Stimulated activated CD8-positive, alpha-beta memory T cell treated with anti-CD3 and anti-CD28 coated beads, Interleukin-15, amount 100 ng/mL, for 4 hours (primary cell): ENCODE measurements at regions not wholly inside any gene's neighbourhood (a gene's known extent, or its start where the extent isn't known, plus 50 kb on each side); places are given as distances from the start of the nearest gene placed in this dataset.
"Not testable (repeated sequence)": the region's sequence is repeated elsewhere in the genome, so short reads cannot be mapped to it uniquely, and the experiment has no call there.

Experiments used
- DNase-seq, 2 donors: peaks; one replicate each; pipeline ENCODE4 v3.0.0-alpha.2; 2020; ENCODE audit warnings: low read depth in 2 of 2

DNA sequence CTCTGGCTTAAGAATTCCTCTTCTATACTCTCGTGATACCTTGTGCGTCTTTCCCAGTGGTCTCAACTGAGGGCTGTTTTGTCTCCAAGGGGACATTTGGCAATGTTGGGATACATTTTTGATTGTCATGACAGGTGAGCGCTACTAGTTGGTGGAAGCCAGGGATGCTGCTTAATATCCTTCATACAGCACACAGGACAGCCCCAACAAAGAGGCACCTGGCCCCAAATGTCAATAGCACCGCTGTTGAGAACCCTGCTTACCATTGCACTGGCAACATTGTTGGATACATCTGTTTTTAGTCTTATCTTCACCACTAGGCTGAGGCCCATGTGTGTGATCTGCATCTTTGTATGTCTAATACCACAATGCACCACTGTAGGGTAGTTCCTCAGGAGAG, 114.1 kb downstream of the C9orf152 start:
- no peak for DNase-seq

DNA sequence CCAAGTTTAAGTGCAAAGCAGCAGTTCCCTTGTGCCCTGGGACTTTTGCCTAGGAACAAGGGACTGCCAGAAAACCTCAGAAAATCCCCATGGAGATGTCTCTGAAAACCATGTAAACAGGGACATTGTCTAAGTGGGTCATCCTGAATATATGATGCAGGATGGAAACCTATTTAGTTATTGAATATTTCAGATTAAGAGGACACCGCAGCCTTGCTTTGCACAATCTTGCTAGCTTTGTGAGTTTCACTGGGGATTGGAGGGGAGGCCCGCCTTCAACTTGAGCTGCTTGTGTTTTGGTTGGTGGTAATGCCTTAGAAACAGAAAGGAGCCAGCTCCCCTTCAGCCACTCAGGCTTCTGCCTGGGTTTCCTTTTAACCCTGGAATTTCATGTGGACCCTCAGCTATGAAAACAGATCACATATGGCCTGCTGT, 112.8 kb downstream of the C9orf152 start:
- no peak for DNase-seq

DNA sequence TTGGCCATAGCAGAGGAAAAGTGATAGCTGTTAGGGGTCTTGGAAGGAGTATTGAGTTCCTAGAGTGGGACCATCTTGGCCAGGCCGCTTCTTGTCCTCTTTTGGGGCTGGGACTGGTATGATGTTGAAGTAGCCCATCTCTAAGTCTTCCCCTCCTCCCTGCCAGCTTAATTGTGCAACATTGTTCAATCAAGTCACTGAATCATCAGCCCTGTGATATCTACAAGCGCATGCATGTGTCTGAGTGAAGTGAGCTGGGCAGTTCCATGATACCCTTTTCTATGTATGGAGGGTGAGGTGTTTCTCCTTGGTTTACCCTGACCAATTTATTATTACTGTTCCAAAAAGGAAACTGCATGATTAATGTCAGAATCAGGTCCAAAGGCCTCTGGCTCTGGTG, 112.2 kb downstream of the C9orf152 start:
- DNase-seq = no peak

DNA sequence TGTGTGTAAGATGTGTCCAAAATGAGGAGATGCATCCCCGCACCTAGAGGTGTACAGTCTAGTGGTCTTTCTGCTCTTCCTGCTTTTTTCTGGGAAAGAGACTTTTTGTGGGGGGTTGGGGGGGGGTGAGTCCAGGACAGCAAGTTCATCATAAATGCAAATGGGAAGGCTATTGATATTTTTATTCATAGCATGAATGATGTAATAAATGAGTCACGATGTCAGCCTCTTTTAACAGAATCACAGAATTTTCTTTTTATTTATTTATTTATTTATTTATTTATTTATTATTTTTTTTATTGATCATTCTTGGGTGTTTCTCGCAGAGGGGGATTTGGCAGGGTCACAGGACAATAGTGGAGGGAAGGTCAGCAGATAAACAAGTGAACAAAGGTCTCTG, 111.3 kb downstream of the C9orf152 start:
- DNase-seq = not testable (repeated sequence)

DNA sequence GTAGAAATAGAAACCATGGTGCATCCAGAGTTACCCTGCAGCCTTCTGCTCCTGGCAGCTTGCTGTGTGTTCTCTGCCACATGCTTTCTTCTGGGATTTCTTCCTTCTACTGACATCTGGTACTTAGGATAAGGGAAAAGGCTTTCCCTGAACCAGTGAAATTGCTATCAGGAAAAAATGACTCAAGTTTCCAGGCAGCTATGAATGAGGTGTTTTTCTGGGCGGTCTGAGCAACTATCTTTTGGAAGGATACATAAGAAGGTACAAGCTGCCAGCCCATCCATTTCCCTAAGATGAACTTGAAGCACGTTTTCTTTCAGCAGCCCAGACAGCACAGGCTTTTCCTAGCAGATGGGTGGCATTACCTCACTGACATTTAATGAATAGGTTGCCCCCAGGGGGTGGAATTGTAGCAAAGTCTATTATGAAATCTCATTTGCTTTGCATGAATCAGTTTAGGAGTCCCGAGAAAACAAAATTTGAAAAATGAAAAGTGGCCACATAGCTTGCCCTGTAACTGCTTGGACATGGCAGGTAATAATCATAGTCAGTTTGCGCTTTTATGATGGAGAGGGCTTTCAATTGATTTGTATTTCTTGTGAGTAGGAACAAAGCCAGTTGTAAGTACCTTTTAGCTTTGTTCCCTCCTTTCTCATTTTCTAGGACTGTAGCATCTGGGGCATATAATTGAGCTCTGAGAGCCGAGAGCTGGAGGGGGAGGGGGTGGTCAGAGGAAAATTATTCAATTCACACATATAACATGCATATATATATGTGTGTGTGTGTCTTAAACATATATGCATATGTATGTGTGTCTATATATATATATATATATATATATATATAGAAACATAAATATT, 108.5 kb downstream of the C9orf152 start:
- DNase-seq = no peak

DNA sequence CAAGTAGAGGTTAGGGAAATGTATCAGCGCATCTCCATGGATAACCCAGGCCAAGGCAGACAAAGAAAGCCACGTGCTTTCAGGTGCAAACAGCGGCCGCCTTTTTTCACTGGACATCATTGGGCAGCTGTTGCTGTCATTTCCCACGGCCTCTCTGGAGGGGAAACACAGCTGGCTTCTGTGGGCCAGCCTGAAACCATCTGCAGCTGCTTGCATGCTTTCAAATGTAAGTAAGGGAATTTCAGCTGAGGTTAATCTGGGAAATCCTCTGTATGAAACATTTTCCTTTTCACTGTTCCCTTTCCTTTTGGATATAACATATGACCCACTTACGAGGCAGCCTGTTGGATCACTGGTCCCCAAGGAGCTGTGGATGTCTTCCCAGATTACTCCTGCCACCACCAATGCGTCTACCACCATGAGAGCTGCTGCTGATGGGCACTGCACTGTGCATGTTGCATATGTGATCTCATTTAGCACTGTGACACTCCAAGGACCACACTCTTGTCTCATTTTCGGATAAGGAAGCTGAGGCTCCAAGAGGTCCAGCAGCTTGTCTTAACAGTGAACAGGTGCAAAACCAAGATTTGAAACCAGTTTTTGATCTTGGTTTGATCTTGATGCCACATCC, 106.3 kb downstream of the C9orf152 start:
- no peak for DNase-seq

DNA sequence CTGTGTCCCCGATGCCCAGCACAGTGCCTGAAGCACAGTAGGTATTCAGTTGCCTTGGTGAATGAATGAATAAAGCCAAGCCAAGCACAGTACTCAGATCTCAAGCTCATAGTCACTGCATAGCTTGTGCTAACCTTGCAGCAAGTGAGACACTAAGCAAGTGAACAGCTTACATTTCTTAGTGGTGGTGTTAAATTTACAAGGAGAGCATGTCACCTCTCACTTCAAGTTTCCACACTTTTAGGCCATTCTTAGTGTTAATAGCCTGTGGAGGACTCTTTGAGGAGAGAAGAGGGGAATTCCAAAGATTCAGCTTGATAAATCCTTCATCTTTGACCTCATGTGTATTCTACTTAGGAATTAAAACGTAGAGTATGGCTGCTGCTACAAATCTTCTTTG, 104.7 kb downstream of the C9orf152 start:
- no peak for DNase-seq

DNA sequence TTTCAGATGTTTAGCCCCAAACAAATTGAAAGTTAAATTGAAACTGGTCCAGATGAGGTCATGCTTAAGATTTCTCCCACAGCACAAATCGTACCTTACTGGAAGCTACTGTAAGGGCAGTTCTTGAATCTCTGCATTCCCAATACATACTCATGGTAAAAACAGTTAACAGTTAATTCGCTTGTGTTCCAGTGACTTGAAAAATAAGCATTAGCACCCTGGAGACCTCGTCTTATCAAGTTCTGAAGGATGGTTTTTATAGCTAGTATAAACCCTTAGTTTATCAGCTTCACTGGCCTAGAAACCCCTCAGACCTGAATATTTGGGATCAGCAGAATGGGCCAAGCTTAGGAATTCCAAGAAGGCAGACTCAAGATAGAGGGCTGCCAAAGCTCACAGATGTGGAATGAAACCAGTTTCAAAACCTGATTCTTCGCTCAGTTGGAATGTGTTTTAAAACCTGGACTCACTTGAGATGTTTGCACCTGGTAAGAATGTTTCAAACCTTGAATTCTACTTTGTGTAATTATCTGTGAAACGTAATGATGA, 103.6 kb downstream of the C9orf152 start:
- DNase-seq = no peak

DNA sequence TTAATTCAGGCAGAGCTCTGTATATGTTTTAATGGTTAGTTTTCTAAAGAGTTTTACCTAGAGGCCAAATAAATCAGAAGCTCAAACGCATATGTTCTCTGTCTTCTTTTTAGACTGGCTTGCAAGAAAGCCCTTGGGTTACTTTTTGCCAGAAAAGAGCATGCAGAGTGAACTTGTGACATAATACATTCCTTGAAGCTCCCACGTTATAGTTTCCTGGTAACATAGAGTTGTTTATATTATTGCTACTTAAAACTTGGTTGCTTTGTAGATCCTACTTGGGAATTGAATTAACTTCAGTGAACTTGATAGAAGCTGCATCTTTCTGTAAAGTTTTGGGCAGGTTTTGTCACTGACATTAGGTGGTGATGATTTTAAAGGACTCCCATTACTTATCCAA, 102.9 kb downstream of the C9orf152 start:
- DNase-seq = no peak

DNA sequence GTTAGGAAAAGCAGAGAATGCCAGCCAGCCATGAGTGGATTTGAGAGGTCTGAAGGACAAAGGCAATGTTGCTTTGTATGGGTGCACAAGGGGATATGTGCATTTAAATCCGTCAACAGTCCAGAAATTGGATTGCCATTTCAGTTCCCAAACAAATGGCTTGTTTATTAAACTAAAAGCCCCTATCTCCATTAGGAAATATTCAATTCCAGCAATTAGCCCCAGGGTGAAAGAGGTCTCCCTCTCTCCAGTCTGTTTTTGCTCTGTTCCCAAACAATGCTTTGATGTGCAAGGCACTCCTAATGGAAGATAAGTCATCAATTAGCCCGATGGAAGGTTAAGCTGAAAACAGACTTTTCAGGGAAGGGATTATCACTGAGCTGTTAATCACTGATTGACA, 101.3 kb downstream of the C9orf152 start:
- no peak for DNase-seq

DNA sequence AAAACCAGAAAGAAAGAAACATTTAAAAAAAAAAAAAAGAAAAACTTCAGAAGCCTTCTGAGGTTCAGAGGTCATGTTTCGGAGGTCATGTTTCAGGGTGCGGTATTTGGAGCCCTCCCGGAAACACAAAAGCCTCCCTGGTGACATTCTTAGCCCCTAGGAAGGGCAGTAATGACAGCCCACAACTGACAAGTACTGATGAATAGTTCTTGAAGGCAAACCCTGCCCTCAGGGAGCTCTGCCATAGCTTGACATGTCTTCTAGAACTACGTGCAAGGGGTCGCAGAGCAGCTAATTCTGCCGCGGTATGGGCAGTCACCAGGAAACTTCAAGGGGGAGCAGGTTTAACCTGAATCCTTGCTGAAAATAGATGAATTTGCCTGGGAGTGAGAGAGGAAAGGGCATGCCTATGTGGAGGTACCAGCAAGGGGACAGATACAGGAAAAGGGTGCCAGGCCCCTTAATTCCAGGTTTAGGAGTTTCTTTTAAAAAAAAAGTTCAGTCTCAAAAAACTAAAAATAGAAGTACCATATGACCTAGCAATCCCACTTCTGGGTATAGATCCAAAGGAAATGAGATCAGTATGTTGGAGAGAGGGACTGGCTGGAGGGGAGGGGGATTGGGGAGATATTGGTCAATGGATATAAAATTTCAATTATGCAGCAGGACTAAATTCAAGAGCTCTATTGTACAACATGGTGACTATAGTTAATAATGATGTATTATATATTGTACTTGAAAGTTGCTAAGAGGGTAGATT, 98.4 kb downstream of the C9orf152 start:
- DNase-seq = no peak

DNA sequence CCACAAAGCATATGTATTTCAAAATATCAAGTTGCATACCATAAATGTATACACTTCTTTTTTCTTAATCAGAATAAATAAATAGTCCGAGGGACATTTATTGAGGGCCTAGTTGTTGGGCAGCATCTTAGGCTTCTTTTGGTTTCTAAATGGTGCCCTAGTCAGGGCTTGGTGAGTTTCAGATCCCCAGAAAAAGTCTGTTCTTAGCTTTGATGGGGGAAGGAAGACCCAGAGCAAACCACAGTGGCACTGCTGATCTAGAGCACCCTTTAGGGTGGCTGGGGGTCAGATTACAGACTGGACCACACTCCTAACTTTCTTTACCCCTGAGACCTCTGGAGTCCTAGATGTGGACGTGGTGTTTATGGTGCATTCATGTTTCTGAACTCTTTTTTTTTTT, 97.8 kb downstream of the C9orf152 start:
- no peak for DNase-seq

DNA sequence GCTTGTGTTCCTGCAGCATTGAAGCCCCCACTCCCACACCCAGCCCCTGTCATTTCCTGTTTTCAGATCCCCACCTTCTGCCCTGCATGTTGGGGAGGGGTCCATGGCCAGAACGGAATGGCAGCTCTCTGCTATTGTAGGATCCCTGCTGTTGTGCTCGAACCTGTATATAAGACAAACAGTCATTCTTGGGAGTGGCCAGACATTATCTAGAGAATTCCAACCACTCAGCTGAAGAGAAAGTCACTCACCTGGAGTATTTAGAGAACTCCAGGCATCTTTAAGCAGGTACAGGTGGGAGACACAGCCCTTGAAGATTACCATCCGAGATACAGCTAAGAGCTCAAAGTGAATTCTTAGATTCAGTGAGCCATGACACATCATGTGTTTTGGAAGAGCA, 96.1 kb downstream of the C9orf152 start:
- DNase-seq = no peak

DNA sequence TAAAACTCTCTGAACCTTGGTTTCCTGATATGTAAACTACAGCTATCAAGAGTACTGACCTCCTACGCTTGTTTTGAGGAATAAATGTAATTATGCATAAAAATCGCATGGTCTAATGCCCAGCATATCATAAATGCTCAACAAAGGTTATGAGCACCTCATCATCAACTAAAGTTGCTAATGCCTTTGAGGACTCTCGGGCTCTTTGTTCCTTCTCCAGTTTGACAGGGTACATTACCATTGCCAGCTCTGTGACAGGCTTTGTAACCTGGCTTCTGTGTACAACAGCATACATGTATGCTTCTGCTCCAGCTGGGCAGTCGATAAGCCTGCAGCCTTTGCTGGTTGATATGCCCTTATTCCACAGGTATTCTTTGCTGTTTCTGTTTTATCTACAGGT, 95.2 kb downstream of the C9orf152 start:
- DNase-seq = no peak

DNA sequence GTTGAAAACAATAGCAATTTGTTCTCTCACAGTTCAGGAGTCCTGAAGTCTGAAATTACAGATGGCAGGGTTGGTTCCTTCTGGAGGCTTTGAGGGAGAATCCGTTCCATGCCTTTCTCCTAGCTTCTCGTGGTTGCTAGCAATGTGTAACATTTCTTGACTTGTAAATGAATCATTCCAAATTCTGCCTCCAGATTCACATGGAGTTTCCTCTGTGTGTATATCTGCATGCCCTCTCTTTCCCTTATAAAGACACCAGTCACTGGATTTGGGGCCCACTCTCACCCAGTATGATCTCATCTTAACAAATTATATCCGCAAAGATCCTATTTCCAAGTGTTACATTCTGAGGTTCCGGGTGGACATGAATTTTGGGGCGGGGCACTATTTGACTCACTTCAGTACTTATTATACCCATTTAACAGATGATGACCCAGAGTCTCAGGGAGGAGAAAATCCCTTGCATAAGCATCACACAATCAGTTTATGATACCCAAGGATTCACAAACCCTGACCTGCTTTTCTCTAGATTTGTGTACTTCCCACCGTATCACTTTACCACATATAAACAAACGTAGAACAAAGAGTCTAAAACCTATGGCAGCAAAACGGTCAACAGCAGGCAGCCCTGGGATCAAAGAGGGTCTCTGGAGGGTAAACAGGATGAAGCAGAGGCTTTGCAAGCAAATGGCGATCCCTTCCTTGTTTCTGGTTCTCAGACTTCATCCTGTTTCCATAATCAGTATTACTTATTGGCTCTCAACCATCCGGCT, 93.7 kb downstream of the C9orf152 start:
- DNase-seq = no peak

DNA sequence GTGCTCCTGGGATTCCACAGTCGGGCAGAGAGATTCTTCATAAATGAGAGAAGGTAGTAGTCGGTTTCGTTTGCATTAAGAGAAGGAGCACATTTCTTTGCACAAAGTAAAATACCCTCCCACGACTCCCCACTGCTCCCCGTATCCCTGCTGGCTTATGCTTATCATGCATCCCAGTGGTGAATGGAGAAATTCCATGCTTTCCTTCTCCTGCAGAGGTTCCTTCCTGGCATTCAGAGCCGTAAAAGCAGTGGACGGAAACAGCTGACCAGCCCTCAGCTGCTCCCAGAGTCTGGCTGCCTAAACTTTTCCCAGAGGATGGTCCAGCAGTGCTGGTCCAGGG, 93.1 kb downstream of the C9orf152 start:
- DNase-seq = no peak

DNA sequence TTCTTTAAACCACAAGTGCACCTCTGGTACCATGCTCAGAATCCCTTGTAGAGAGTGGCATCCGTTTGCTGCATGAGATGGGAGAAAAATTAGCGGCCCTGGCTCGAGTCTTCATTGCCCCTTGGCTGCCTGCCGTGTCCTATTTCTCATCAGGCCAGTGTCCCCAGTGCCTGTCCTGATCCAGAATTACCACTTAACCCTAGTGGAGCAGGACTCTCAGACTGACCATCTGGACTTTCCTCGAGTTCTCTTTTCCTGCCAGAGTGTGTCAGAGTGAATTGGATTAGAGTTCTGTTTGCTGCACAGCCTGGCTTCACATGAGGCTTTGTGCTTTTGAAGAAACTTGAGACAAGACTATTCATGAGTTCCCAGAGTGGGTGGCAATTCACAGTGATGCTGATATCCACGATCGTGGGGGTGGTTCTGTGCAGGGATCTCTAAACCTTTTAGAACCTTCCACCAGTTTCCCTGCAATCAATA, 92.6 kb downstream of the C9orf152 start:
- DNase-seq = no peak

DNA sequence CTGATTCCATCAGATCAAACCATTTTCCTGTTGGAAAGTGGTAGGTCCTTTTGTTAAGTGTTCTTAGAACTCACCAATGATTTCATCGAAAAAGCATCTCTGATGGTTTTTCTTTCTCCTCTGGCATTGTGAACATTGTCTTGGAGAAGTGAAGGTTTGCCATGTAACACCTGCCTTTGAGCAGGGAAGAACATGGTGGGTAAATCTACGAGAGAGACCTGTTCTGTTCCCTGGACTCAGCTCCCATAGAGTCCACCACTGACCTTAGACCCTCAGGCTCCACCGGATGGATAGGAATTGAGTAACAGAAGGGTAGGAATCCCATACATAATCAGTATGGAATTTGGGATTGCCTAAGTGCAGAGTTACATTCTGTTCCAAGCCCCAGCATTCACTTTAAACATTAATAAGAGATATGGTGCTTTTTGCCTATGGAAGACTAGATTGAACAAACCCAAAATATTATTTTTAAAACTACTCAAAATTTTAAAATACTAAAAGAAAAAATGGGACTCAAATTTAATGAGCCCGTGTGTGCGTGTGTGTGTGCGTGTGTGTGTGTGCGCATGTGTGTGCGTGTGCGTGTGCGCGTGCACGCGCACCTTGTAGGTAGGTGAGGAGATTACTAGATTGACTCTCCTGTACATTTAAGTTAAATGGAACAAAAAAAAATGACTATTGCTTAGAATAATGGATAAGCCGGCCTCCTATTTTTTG, 92.0 kb downstream of the C9orf152 start:
- no peak for DNase-seq

DNA sequence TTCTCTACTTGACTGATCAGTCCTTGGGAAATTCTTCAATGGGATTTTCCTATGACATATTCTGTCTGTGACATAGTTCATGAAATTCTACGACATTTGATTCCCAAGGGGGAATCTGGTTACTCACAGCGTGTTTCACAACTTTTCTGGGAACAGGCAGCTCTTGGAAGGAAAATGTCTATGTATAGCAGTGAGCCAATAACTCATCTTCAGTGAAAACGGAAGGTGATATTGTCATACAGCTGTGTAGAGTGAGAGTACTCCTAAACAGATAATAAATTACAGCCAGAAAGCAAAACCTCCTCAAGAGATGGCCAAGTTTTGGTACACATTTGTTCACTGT, 91.4 kb downstream of the C9orf152 start:
- DNase-seq = no peak

DNA sequence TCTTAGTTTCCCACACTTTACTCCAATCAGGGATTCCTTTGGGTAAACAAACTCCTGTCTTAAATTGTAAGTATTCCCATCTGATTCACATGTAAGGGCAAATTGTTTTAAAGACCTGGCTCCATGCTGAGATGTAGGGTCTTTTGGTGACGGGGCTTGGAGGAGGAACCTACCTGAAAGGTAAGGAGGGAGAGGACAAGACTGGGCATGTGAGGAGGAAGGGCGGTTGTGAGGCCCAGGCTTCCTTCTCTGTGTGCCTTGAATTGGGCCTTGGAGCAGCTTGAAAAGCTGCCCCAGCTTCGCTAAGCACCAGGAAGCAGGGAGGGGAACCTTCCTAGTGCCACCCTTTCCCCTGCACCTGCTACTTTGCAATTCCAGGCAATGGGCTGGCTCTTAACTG, 86.8 kb downstream of the C9orf152 start:
- DNase-seq = no peak
